GM18858 (cell line): ENCODE measurements at regions not wholly inside any gene's neighbourhood (a gene's known extent, or its start where the extent isn't known, plus 50 kb on each side); places are given as distances from the start of the nearest gene placed in this dataset.

Experiments
- ATAC-seq: cut with Tn5 transposase; IDR thresholded peaks from one replicate; pipeline ENCODE4 v1.9.1; 2021; ENCODE audit not compliant: unreplicated experiment

DNA sequence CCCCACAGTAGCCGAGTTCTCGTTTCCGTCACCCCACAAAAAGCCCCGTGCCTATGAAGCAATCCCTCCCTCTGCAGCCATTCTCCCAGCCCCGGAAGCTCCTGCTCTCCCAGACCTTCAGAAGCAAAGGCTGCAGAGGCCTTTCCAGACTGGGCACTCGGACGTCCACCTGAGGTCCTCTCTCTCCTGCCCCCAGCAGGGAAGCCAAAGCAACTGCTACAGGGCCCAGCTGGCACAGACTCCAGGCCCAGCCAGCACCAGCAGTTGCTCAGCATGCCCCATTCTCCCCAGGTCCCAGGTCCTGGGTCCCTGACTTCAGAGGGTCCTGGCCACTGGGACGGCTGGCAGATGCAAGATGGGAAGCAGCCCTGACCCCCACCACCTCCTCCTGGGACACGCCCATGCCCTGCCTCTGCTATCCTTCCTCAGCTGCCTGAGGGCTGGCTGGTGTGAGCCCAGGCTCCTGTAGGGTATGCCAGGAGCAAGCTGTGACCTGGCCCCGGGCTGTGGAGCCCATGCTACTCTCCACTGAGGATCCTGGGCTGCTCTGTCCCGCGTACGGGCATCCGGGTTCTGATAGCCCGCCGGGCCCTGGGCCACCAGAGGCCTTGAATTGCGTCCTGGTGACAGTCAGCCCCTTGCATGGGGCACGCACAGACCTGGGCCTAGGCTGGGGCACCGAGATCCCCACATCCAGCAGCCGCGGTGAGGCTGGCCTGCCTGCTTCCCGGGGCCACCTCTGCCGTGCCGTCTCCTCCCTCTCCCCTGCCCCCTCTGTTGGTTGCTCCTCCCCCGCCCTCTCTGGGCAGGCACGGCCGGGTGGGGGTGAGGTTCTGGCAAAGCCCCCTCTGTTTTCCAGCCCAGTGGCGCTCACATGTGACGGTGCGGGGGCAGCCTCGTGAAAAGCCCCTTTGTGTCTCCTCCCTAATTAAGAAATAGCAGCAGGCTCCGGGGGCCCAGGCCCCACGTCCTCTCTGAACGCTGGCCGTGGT, 1310.3 kb downstream of the BRD1 start:
- no peak for ATAC-seq

DNA sequence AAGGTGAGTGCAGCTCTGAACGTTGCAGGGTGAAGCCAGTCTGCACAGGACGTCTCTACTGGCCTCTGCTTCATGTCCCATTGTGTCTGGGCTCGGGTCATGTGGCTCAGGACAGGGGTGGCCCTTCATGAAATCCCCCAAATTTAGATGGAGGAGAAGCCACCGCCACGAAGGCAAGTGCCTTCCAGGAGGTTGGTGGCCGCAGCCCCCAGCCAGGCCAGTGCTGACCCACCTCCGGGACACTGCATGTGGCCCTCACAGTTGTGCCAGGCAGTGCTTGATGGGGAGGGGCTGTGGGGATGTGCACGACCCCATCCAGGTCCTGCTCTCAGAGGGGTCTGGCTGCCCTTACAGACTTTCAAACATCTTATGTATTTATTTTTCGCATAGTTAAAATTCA, 1311.1 kb downstream of the BRD1 start:
- ATAC-seq = no peak

DNA sequence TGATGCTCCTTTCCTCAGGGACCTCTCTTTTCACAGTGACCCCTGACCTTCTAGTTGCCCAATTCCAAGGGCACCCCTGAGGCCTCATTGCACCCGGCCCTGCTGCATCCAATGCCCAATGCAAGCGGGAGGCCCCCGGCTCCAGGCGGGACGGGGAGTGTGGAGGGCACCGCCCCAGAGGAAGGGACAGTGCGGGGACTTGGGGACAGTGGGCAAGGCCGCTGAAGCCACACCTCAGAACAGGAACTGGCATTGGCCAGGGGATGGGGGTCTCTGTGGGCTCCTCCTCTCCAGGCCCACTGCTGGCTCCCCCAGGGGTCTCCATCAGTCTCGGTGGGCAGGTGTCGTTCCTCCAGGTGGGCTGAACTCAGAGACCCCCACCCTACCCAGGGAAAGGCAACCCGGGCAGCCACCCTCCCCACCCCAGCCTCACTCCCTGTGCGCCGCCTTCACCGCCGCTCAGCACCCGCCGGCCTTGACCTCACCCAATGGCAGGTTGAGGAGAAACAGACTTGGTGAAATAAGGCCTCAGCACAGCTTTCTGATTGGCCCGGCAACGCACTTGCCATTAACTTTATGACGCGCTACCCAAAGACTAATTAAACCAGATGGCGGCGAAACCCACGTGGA, 1312.0 kb downstream of the BRD1 start:
- ATAC-seq = no peak

DNA sequence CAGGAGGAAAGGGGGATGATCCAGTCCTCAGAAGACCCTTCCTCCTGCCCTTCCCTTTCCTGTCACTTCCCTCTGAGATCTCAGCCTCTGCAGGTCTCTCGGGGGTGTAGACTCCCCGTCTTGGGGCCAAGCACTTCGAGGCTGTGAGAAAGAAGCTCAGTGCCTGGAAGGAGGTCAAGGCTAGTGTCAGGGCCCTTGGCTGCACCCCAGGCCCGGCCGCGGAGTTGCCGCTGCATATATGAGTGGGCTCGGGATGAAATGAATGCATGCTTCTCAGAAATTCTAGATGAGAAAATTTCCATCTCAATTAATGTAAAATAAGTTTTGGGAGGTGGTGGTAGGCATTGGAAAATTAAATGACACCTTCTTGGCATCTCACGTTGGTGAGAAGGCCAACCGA, 1313.7 kb downstream of the BRD1 start:
- ATAC-seq = no peak

DNA sequence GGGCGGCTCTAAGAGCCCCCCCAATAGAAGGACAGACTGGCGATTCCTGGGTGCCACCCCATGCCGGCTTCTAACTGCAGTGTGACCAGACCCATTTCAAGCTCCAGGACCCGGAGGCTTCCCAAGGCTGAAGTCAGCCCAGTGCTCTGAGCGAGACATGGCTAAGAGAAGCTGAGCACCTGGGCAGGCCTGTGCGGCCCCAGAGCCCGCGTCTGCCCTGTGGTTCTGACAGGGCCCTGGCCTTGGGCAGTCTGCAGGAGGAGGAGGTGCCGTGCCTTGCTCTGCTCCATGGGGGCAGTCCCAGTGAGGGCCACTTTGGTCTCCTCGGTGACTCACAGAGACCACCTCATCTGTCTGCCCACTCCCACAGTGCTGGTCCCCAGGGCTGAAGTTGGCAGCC, 1314.2 kb downstream of the BRD1 start:
- no peak for ATAC-seq

DNA sequence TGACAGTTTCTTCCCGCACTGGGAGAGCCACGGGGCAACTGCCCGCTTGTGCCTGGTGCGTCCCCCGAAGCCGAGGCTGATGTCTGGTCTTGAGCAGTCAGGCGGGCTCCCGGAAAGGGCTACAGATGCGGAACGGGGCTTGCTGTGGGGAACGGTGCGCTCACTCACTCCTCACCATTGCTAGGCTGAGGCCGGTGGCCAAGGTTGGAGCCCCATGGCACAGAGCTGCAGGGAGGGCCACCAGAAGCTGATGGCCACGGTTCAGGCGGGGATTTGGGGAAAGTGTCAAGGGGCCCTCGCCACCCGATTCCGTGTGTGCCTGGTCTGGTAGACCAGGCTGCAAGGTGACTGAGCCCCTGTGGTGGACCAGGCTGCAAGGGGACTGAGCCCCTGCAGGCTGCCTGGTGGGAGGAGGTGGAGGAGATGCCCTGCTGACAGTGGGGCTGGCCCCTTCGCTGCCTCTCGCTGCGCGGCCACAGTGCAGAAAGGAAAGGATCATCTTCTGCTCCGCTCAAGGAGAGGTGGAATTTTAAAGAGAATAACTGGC, 1315.8 kb downstream of the BRD1 start:
- ATAC-seq = no peak

DNA sequence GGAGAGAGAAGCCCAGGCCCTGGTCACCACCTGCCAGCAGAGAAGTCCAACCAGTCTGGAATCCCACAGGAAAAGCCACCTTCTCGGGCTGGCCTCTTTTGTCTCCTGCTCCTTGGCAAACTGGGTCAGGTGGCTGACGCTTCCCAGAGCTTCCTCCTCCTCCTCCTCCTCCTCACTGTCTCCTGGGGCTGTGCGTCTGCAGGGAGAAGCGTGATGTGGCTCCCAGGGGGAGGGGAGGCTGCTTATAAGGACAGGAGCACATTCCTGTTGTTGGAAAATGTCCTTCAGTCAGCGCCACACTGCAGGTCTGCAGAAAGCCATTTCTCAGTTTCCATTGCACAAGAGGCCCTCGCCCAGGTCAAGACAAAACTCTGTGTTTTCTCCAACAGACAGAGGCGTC, 1316.5 kb downstream of the BRD1 start:
- no peak for ATAC-seq

DNA sequence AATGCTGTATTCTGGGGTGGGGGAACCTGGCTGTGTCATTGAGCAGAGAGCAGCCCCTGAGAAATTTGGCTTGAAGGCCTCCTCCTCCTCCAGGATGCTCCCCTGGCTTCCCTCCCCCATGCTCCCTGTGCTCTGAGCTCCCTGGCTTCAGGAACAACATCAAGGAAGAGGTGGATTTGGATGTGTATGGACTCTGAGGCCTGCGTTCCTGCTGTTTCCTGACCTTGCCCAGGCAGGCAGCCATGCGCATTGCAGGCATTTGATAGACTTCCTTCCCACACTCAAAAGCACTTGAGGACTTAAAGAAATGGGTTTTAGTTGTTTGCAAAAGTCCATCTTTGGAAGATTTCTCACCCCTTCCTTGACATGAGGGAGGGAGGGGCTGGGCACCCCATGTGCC, 1317.1 kb downstream of the BRD1 start:
- no peak for ATAC-seq

DNA sequence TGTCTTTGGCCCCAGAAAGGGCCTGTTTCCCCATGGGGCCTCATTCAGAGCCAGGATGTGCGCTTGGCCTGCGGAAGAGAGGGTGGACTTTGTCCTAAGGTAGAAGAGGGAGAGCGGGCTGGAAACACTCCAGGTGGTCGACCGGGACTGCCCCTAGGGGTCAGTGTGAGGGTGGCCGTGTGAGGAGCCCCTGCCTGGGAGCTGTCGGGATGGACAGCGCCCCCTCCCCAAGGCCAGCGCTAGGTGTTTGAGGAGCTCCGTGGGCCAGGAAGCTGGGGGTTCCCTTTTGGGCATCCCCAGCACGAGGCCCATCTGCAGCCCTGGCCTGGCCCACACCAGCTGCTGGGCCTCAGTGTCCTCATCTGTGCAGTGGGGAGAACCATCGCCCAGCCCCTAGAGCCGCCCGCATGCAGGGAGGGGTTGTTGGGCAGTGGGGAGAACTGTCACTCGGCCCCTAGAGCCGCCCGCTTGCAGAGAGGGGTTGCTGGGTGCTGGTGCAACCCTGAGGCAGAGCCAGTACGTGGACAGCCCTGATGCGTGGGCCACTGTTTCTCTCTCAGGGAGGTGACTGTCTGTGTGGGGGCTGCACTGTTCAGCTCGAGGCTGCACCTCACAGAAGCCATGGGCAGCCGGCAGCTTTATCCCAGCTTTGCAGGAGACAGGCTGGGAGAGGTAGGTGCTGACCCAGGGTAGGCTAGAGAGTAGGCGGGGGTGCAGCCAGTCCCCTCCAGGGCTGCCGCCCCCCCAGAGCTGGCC, 1319.9 kb downstream of the BRD1 start:
- ATAC-seq = no peak

DNA sequence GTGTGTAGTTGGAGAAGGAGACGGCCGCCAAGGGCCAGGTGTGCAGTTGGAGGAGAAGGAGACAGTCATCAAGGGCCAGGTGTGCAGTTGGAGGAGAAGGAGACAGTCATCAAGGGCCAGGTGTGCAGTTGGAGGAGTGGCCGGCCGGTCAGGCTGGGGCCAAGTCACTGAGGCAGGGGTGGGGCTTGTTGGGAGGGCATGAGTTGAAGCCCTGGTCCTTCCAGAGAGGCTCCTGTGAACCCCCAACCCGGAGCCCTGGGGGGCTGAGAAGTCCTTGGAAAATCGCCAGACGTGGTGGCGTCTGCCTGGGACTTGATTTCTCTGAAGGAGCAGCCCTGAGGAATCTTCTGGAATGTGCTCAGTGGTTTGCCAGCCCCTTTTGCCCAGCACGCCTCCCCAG, 1320.5 kb downstream of the BRD1 start:
- ATAC-seq = no peak

DNA sequence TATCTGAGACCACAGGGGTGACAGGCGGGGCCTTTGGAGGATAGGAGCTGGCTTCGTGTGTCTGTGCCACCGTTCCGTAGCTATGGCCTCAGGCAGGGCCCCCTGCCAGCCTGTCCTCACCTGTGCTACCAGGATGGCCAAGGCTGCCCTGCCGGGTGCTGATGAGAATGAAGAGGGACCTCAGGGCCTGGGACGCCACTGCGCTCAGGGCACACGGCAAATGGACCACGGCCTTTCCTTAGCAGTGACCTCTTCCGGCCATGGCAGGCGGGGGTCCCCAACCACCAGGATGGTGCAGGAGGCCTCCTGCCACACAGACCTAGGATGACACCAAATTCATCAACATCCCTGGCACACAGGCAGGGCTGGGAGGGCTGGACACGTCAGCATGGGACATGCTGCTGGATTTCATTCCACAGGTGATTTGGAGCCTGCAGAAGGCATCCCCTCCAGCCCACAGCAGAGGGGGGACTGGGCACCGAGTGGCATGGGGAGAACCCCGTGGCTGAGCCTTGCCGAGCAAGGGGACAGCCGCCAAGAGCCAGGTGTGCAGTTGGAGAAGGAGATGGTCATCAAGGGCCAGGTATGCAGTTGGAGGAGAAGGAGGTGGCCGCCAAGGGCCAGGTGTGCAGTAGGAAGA, 1321.0 kb downstream of the BRD1 start:
- no peak for ATAC-seq

DNA sequence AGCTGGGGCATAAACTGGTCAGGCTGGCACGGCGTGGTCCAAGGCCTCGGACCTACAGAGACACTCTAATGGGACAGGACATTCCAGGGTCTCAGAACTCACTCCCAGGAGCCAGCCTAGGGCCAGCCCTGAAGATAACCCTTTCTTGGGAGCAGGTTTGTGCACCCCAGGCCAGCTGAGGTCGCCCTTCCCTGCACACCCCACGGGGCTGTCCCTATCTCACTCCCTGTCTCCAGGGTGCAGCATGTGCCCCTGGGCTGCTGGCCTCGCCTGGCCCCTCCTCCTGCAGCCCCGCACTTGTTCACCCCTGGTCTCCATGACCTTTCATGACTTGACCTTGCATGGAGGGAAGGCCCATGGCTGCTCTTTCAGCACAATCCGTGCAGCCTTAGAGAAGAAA, 1321.8 kb downstream of the BRD1 start:
- ATAC-seq = no peak

DNA sequence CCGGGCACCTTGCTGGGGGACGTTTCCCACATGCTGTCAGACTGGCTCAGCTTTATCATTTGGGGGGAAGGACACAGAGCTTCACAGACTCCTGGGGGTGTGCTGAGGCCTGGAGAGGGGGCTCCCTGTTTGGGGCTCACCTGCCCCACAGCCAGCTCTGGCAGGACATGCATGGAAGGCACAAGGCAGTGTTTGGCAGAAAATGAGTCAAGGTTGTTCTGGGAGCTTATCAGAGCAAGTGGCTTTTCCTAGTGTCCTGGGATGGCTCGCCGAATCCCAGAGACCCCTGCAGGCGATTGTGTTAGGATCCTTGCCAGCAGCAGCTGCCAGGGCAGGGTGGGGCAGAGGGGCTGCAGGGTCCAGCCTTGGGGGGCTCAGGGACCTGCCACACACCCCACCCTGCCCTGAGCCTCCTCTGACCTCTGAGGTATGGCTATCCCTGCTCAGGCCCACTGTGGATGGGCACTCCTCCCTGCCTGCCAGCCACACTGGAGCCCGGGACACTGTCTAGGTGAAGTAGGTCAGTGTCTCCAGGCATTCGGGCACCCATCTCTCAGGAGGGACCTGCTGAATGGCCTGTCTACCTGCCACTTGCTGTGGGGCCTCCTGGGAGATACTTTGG, 1323.0 kb downstream of the BRD1 start:
- ATAC-seq = no peak

DNA sequence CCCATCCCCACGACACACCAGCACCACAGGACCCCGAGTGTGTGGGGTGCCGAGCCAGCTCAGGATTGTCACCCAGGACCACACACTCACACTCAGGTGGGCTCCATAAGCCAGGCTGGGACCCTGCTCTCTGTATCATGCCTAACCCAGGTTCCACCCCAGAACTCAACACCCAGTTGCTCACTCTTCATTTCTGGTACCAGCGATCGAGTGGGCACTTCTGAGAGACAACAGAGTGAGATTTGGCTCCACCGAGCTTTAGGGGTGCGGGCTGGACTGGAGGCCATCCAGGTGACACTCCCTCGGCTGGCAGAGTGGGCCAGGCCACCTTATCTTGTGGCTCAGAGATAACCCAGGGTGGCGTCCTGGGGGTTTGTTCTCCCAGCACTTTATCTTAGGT, 1323.8 kb downstream of the BRD1 start:
- no peak for ATAC-seq

DNA sequence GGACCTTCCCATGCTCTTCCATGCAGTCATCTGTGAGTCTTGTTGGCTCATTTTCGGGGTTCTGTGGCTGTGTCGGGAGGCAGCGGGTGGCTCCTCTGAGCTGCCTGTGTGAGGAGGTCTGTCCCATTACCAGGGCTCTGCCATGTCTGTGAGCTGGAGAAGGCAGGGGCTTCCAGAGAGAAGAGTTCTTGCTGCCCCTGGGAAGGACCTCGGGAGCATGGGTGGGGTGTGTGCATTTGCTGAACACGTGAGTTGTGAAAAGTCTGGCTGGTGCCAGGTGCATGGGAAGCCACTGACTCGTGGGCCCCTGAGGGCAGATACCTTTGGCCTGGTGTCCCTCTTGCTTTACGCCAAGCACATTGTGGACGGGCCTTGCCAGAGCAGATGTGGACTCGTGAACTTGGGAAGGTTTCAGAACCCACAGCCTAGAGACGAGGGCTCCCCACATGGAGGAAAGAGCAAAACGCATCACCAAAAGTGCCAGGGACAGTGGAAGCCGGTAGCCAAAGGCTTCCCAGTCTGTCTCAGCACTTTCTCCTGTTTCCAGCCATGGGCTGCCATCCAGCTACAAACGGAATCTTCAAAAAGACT, 1324.5 kb downstream of the BRD1 start:
- no peak for ATAC-seq

DNA sequence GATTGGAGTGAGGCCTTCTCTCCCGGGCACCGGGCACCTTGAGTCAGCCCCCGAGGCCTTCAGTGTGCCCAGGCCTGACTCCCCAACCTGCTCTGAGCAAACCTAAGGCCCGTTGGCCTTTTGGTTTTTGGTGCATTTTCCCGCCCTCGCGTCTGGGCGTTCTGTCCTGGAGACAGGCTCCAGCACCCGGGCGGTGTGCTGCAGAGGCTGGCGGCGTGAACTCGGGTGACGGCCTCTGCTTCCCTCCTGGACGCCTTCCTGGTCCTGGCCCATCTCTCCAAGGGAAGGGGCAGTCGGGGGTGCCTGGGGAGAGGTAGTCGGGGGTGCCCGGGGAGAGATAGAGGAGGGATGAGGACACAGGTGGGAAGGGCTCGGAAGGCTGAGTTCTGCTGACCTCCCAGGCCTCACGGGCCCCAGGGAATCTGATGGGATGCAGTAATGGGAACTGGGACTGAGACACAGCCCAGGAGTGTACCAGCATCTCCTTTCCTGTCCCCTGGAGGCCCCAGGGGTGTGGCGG, 1326.4 kb downstream of the BRD1 start:
- no peak for ATAC-seq

DNA sequence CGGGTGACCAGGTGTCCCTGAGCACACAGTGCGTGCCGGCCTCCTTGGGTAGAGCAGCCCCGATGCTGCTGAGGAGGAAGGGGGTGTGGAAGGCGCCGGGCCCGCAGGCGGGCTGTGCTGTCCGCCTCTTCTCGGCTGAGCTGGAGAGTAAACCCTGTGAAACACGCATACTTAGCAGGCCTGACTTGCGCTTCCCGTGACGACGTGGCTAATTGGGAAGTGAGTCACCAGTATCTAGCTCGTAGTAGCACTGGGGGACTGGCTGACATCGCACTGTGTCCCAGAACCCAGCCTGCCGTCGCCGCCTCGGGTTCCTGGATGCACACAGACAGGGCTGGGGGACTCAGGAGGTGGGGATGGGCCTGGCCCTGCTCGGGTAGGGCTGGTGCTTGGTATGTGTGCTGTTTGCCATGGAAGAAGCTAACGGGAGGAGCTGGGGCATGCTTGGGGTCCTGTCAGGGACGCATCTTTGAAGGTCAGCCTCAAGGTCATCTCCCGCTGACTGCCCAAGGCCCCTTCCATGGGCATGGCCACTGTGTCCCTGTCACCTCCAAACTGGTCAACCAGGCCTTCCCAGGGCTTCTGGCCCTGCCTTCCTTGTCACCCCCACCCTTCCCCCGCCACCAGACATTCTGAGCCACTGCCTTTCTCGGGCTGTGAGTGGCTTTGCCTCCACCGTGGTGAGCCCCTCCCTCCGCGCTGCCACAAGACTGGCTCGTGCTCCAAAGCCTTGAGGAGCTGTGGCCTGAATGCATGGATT, 1327.0 kb downstream of the BRD1 start:
- ATAC-seq = no peak

DNA sequence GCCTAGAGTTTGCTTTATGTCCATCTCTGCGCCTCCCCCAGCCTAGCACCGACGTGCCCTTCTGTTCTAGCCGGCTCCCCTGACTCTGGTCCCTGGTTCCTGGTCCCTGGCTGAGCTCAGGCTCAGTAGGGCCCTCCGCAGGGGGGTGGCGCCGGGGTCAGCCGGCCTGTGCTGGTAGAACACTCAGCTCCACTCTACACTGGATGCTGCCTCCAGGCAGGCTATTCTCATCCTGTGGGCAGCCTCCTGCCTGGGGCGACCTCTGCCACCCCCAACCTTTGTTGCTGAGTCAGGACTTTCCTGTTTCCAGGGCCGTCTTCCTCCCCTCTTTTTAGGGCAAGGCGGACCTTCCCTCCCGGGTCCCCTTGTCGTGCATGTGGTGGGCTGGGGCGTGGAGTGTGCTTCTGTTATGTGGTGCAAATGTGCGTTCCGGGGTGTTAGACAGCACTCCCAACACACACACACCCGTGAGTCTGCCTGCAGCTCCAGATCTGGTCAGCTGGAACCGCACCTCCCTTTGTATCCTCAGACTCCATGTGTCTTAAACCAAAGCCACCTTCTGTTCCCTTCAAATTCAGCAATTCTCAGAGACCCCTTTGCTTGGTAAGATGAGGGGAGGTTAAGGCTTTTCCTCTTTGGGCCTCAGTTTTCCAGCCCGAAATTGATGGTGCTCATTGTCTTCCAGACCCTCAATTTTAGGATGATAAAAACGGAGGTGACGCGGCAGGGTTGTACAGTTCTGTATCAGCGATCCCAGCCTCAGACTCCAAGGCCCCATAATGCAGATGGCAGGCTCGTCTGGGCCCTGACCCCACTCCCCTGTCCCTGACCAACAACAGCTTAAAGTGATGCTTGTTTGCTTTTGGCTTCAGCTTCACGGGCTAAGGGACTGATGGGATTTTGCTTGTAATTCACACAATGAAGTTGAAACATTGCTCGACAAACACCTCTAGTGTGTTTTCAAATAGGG, 1327.9 kb downstream of the BRD1 start:
- ATAC-seq = no peak
